RPMI7951 (cell line): ENCODE measurements at regions not wholly inside any gene's neighbourhood (a gene's known extent, or its start where the extent isn't known, plus 50 kb on each side); places are given as distances from the start of the nearest gene placed in this dataset.

Source experiments
- DNase-seq: peaks from one replicate; pipeline ENCODE4 v3.0.0-alpha.2; 2012; ENCODE audit warnings: low read depth

DNA sequence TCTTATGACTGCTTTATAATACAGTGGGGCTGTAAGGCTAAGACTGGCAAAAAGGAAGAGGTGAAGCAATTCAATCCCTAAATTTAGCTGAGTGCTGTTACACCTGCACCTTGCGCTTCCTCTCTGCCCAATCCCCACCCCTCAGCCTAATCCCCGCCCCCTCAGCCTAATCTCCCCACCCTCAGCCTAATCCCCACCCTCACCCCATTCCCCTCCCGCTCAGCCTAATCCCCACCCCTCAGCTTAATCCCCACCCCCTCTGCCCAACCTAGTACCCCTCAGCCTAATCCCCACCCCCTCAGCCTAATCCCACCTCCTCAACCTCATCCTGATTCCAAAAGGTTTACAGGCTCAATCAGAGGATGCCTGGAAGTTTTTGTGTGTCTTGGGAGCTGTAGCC, 155.5 kb downstream of the PMP22 start:
- DNase-seq: no peak

- no peak for DNase-seq
These were observed 156.1 kb downstream of the PMP22 start for GRCh38 chr17:15108992-15109391.

GRCh38 chr17:15106540-15106939, 158.6 kb downstream of the PMP22 start:
- peak; percentile 28 for DNase-seq

- no peak for DNase-seq
These were observed 161.3 kb downstream of the PMP22 start for GRCh38 chr17:15103785-15104184.

DNA sequence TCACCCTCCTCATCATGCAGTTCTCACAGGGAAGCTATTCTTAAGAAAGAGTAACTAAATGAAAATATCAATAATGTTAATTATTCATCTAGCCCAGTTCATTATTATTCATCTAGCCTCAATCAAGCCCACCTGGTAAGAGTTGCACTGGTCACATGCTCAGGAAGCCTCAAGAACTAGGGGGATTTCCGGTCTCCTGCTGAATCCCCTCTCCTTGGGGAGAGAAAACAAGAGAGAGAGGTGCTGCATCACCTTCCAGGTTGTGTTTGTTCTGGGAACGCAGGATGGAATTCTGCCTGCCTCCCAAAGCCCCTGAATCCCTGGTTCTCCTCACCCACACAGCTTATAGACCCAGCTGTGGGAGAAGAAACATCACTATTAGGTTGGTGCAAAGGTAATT, 164.0 kb downstream of the PMP22 start:
- no peak for DNase-seq

DNA sequence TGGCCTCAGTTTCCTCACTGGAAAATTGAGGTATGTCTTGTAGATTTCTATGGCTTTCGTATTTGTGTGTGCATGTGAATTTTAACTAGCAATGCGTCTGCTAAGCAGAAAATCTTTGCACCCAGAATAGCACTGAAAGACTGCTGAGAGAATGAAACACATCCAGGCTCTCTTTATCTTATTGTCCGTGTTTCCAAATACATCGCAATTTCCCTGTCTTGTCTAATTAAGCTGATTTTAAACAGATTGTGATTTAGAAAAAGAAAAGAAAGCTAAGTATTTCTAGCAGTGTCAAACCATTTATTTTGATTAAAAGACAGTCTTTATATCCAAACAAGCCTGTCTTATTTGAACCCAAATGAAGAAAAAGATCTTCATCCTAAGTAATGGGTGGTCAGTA, 168.6 kb downstream of the PMP22 start:
- DNase-seq: no peak

DNA sequence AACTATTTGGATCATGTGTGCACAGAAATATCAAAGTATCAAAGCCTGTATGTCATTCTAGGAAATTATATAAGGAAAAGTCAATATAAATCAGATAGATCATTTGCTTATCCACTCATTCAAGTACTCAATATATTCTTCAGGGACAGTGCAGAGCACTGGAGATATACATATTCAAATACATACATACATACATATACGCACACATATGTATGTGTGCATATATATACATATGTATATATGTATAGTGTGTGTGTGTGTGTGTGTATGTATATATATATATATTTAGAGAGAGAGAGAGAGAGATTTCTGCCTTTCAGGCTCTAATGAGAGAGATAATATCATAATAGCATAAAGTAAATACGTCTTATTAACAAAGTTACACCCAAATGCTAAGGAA, 169.2 kb downstream of the PMP22 start:
- no peak for DNase-seq

DNA sequence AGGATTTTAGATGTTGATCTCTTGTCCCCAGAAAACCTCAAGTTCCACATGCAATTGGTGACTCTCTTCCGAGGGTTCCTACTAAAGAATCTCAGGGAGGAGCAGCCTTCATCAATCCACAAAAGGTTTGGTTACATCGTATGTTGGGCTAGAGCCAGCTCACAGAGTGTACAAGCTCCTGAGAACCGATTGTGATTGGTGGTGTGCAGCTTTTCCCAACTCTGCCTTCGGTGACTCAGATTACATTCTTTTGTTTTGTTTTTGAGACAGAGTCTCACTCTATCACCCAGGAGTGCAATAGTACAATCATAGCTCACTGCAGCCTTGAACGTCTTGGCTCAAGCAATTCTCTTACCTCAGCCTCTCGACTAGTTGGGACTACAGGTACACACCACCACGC, 172.4 kb downstream of the PMP22 start:
- peak; percentile 26 for DNase-seq

DNA sequence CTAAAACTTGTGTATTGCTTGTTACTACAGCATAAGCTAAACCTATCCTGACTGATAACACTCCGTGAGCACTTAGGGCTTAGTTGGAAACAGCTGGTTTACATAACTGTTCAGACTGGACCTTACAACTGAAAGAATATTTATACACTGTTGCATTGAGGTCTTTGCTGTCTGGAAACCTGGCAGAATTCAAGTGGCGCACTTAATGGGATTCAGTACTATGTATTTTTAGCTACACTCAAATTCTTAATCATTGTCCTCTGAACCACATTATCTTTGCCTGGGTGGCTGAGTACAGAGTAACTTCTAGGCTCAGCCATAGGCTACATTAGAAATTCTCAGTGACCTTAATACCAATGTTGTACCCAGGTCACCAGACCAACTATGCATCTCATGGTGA, 172.9 kb downstream of the PMP22 start:
- no peak for DNase-seq

GRCh38 chr17:15091825-15092224, 173.3 kb downstream of the PMP22 start:
- DNase-seq: peak; percentile 1

GRCh38 chr17:15090533-15090932, 174.6 kb downstream of the PMP22 start:
- no peak for DNase-seq

DNA sequence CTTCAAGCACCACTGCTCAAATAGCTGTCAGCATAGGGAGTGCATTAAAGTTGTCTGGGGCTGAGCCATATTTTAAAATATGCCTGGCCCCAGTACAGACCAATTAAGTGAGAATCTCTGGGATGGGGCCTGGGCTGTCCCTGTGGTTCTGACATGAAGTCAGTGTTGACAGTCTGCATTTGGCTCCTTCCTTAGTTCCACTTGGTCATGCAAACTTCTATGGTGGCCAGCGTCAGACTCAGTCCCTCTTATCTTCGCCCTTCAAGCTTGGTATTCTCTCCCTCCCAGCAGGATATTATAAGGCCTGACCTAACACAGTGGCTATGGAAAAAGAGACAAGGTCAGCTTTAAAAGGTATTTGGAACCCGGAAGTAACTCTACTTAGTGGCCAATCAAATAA, 177.2 kb downstream of the PMP22 start:
- no peak for DNase-seq

DNA sequence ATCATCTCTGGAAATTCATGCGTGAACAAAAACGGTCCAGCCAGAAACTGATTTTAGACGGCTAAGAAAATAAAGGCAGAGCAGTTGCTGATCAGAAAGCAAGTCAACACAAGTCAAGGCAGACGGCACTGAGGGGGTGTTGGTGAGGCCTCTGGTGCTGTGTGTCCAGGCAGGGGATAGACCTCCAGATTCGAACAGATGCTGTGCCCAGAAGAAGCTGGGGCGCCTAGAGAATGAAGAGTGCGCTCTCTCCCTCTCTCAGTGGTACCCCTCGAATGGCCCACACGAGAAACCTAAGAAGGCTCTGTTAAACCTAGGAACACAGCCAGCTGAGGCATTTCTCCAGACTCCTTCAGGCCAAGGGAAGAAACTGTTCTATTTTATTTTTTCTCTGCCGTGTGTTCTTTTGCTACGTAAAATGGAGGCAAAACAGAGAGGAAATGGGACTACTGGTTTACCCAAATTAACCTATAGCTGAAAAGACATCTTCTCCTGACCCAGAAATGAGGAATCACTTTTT, 178.3 kb downstream of the PMP22 start:
- DNase-seq: no peak

DNA sequence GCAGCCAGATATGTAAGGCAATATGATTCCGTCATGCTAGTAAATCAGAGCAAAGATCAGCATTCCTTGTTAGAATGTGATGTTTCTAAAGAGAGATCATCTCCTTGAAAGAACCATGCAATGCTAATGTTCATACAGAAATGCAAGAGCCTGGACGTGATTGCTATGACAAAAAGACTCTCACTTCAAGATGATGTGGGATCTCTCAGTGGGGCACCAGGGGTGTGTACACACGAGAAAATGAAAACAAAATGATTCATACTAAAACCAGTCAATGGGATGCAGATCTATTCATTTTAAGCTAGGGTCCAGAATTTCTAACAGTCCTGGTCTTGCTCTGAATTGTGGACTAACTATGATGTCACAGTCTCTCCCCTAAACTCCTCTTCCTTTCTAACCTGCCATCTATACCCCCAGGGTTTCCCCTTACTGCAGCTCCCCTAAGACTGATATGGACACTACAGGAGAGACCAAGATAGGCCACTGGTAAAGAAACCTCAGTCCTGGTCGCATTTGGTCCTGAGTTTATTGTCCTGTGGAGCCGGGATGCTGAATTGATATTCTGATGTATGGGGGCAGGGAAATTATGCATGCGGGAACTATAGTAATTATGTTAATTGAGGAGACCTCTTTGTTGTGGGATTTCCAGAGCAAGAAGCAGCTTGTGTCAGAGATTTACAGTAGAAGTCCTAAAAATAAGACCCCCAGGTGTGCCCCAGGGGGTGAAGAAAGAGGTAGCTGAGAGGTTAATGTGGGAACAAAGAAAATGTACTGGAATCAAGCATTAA, 179.0 kb downstream of the PMP22 start:
- no peak for DNase-seq

GRCh38 chr17:15083225-15083624, 181.9 kb downstream of the PMP22 start:
- no peak for DNase-seq

DNA sequence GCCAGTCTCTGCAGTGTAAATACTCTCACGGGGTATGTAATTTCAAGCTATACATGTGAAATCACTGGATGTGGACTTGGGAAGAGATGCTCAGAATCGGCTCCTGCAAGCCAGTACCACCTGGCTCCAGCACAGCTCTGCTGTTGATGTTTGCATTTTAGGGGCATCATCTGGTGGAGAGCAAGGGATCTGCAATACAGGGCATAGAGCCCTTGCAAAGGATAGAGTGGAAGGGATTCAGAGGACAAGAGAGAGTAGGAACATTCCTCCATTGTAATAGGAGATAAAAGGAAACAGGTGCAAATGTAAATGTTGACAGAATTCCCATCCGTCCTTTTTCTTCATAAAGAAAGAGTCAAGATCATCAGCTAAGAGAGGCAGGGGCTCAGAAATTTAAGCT, 184.1 kb downstream of the PMP22 start:
- DNase-seq: no peak

GRCh38 chr17:15078570-15078969, 186.6 kb downstream of the PMP22 start:
- DNase-seq: no peak

DNA sequence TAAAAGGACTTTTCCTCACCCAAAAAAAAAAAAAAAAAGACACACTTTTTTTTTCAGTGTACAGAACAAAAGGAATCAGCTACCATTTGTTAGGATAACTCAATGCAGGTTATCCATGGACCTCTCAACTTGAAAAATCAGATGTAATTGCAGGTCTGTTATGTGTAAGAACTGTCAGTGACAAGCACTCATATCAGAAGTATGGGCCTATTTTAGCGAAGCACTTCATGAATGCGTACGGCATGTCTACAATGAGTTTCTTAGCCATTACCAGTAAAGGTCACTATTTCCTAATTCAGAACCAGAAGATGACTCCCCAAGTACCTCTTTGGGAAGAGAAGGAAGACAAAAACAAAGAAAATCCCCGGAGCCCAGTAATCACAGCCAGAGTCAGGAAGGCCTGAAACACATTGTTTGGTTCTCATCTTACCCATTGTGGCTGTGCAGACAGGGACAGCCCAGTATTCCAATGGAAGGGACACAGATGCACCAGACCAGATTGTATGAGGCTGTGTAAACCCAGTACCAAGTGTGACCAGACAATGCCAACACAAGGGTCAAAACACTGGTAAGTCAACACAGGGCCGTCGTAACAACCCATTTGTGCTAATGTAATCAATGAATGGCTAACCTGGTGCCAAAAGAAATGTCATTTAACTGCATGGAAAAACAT, 188.0 kb downstream of the PMP22 start:
- DNase-seq: no peak

DNA sequence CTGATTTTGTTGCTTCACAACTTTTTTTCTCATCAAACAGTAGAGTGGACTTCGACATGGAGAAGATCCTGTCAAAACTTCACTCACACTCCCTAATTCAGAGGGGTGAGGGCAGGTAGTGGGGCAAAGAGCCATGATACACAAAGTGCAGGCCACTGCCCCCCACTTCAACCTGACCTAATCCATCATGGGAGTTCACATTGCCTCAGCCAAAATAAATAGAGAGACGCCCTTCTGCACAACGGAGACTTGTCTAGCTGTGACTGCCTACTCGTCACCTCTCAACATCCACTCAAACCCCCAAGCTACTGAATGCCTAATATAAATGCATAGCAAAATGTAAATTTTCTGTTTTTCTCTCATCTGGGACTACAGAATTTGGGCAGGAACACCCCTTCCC, 213.2 kb downstream of the PMP22 start:
- DNase-seq: no peak

GRCh38 chr17:15049795-15050160, 215.3 kb downstream of the PMP22 start:
- no peak for DNase-seq

DNA sequence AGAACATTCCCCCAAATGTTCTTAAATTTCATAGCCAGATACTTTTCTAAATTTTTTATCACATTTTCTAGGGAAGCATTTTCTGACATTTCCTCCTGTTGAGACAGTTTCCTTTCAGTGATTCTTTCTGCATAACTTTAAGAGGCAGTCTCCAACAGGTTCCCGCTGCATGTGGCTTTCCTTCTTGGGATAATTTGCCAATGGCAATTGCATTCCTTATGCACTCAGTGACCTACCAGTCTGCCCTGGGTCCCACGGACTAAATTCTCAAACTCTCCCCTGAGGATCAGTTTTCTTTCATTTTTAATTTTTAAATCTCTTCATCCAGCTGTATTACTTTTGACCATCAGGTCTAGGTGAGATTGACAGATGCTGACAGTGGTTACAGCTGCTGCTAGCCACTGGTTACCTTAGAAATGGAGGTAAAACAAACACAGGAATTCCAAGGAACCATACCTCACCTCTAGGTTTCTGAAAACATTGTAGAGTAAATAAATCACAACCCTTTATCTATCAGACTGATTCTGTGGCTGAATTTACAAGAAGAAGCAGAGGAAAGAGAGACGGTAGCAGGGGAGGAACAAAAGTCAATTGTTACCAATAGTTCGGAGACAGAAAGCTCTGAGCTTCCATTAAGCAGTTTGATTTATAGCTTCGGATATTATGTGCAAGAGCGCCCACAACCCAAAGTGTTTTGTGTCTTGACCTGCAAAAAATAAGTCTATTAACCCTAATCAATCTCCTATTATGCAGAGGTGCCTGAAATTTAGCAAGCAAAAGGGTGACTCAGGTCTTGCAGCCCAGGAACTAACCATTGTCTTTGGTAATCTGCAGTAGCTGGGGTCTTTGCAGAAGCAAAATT, 216.0 kb downstream of the PMP22 start:
- DNase-seq: no peak

GRCh38 chr17:15048381-15048780, 216.7 kb downstream of the PMP22 start:
- DNase-seq: no peak
